HEK293 (cell line): ENCODE measurements at regions not wholly inside any gene's neighbourhood (a gene's known extent, or its start where the extent isn't known, plus 50 kb on each side); places are given as distances from the start of the nearest gene placed in this dataset.

Experiments used
- CTCF ChIA-PET: fragments of 350-600 bp; formaldehyde crosslinking; extraction: SDS; loops from one replicate; lab custom pipeline; 2021; ENCODE audit warnings: antibody characterized with exemption; lab: Yijun Ruan, JAX
- POLR2A ChIA-PET: fragments of 300-600 bp; formaldehyde crosslinking; extraction: SDS; loops from one replicate; lab custom pipeline; 2020; ENCODE audit warnings: antibody characterized with exemption, inconsistent platforms; lab: Yijun Ruan, JAX
- H3K27ac ChIP-seq: fragments of 200-500 bp; sonication (Bioruptor generic); 2 replicates; pipeline ENCODE4 v1.5.1; 2014; ENCODE audit warnings: low read depth, low read length, control low read depth, inconsistent platforms; ENCODE audit errors: extremely low read depth
- H3K36me3 ChIP-seq, 2 experiments: fragments of 200-500 bp in 1 of 2; sonication (Bioruptor generic) in 1 of 2; 1 replicate in 1 of 2; 2 replicates in 1 of 2; pipeline ENCODE4 v1.5.1; 2014 to 2017; ENCODE audit warnings: inconsistent platforms in 2 of 2, low read length in 2 of 2; ENCODE audit not compliant: control insufficient read depth in 2 of 2, insufficient read depth in 1 of 2
- H3K4me1 ChIP-seq: fragments of 200-500 bp; sonication (Bioruptor generic); 2 replicates; pipeline ENCODE4 v1.5.1; 2014; ENCODE audit warnings: mild to moderate bottlenecking, low read length, inconsistent platforms; ENCODE audit not compliant: control insufficient read depth, insufficient read depth
- H3K4me3 ChIP-seq: 2 replicates; pipeline ENCODE4 v1.5.1; 2011; ENCODE audit warnings: low read depth, mild to moderate bottlenecking, control low read depth, low read length, moderate library complexity
- H3K9me3 ChIP-seq: fragments of 200-500 bp; sonication (Bioruptor generic); 2 replicates; pipeline ENCODE4 v1.5.1; 2014; ENCODE audit warnings: low read depth, low read length, inconsistent platforms; ENCODE audit not compliant: control insufficient read depth, insufficient read depth
- BCL11B ChIP-seq: fragments of 450-650 bp; formaldehyde crosslinking; IDR thresholded peaks from 2 replicates; pipeline ENCODE4 v1.5.1; 2016; ENCODE audit warnings: low read depth, missing biosample characterization, missing genetic modification characterization
- GLIS1 ChIP-seq: fragments of 450-650 bp; formaldehyde crosslinking; IDR thresholded peaks from 2 replicates; pipeline ENCODE4 v1.5.1; 2016; ENCODE audit warnings: missing biosample characterization, missing genetic modification characterization
- KLF1 ChIP-seq: fragments of 450-650 bp; formaldehyde crosslinking; IDR thresholded peaks from 2 replicates; pipeline ENCODE4 v1.5.1; 2016; ENCODE audit warnings: missing biosample characterization, missing genetic modification characterization
- WT1 ChIP-seq: fragments of 450-650 bp; formaldehyde crosslinking; IDR thresholded peaks from 2 replicates; pipeline ENCODE4 v1.5.1; 2016; ENCODE audit warnings: missing biosample characterization, missing genetic modification characterization
- ZBTB1 ChIP-seq: fragments of 450-650 bp; formaldehyde crosslinking; IDR thresholded peaks from 2 replicates; pipeline ENCODE4 v1.5.1; 2016; ENCODE audit warnings: missing biosample characterization, missing genetic modification characterization
- ZIC2 ChIP-seq: fragments of 450-650 bp; formaldehyde crosslinking; IDR thresholded peaks from 2 replicates; pipeline ENCODE4 v1.5.1; 2016; ENCODE audit warnings: missing biosample characterization, missing genetic modification characterization
- ZNF112 ChIP-seq: fragments of 450-650 bp; formaldehyde crosslinking; IDR thresholded peaks from 2 replicates; pipeline ENCODE4 v1.5.0; 2017; ENCODE audit warnings: missing biosample characterization, missing genetic modification characterization
- ZNF138 ChIP-seq: fragments of 450-650 bp; formaldehyde crosslinking; IDR thresholded peaks from 2 replicates; pipeline ENCODE4 v1.5.1; 2016; ENCODE audit warnings: missing biosample characterization, missing genetic modification characterization, borderline replicate concordance
- ZNF169 ChIP-seq: fragments of 450-650 bp; formaldehyde crosslinking; IDR thresholded peaks from 2 replicates; pipeline ENCODE4 v1.5.1; 2016; ENCODE audit warnings: missing biosample characterization, missing genetic modification characterization
- ZNF214 ChIP-seq: fragments of 450-650 bp; formaldehyde crosslinking; IDR thresholded peaks from 2 replicates; pipeline ENCODE4 v1.5.1; 2017; ENCODE audit warnings: missing biosample characterization, mild to moderate bottlenecking, missing genetic modification characterization, borderline replicate concordance
- ZNF223 ChIP-seq: fragments of 450-650 bp; formaldehyde crosslinking; IDR thresholded peaks from 2 replicates; pipeline ENCODE4 v1.5.1; 2016; ENCODE audit warnings: missing biosample characterization, missing genetic modification characterization
- ZNF248 ChIP-seq: fragments of 450-650 bp; formaldehyde crosslinking; IDR thresholded peaks from 2 replicates; pipeline ENCODE4 v1.5.1; 2017; ENCODE audit warnings: missing biosample characterization, missing genetic modification characterization
- ZNF274 ChIP-seq, 2 experiments: fragments of 200-500 bp in 1 of 2; fragments of 450-650 bp in 1 of 2; sonication (Bioruptor generic) in 1 of 2; formaldehyde crosslinking in 1 of 2; IDR thresholded peaks; 2 replicates each; pipeline versions ENCODE4 v1.5.1 to v1.6.1; 2014 to 2016; ENCODE audit warnings: borderline replicate concordance in 1 of 2, inconsistent platforms in 1 of 2, low read length in 1 of 2, missing biosample characterization in 1 of 2, missing genetic modification characterization in 1 of 2
- ZNF366 ChIP-seq: fragments of 450-650 bp; formaldehyde crosslinking; conservative IDR thresholded peaks from 2 replicates; pipeline ENCODE4 v1.5.1; 2016; ENCODE audit warnings: missing biosample characterization, missing genetic modification characterization
- ZNF394 ChIP-seq: fragments of 450-650 bp; formaldehyde crosslinking; IDR thresholded peaks from 2 replicates; pipeline ENCODE4 v1.5.1; 2016; ENCODE audit warnings: missing biosample characterization, missing genetic modification characterization, mild to moderate bottlenecking, moderate library complexity, borderline replicate concordance
- ZNF596 ChIP-seq: fragments of 450-650 bp; IDR thresholded peaks from 2 replicates; pipeline ENCODE4 v1.5.0; 2018; ENCODE audit warnings: missing biosample characterization, mild to moderate bottlenecking, missing genetic modification characterization, moderate library complexity
- ZNF776 ChIP-seq: fragments of 450-650 bp; formaldehyde crosslinking; IDR thresholded peaks from 2 replicates; pipeline ENCODE4 v1.5.0; 2017; ENCODE audit warnings: missing biosample characterization, missing genetic modification characterization, borderline replicate concordance
- ZNF791 ChIP-seq: fragments of 450-650 bp; formaldehyde crosslinking; IDR thresholded peaks from 2 replicates; pipeline ENCODE4 v1.5.1; 2016; ENCODE audit warnings: missing biosample characterization, missing genetic modification characterization
- ZXDB ChIP-seq: fragments of 450-650 bp; formaldehyde crosslinking; IDR thresholded peaks from 2 replicates; pipeline ENCODE4 v1.5.1; 2016; ENCODE audit warnings: missing biosample characterization, missing genetic modification characterization
- TF ChIP-seq, protein P1 (sequence below): fragments of 450-650 bp; formaldehyde crosslinking; IDR thresholded peaks from 2 replicates; pipeline ENCODE4 v1.5.1; 2016; ENCODE audit warnings: missing biosample characterization, missing genetic modification characterization
- TF ChIP-seq, protein P2 (sequence below): fragments of 450-650 bp; formaldehyde crosslinking; IDR thresholded peaks from 2 replicates; pipeline ENCODE4 v1.5.1; 2016; ENCODE audit warnings: missing biosample characterization, missing genetic modification characterization

DNA sequence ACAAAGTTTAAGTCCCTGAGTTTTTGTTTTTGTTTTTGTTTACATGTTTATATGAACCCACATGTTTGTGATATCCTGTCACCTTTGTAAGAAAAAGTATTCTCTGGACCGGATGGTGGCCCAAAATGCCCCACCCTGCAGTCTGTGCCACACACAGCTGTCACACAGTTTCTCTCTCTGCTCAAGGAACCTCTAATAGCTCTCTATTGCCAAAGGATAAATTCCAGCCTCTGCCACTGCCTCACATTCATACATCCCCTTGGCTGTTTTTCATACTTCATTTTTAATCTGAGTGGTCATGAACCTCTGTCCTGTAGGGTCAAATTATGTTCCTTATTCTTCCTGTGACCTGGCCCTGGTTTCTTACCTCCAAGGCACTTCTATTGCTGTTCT, 520.3 kb upstream of the CDH5 start (continued):
- TF ChIP-seq ZNF138 (tag by site-specific recombination) (no peak), ZNF366 (tag by site-specific recombination) (no peak)
- TF ChIP-seq, all 188 proteins: peak for 0

DNA sequence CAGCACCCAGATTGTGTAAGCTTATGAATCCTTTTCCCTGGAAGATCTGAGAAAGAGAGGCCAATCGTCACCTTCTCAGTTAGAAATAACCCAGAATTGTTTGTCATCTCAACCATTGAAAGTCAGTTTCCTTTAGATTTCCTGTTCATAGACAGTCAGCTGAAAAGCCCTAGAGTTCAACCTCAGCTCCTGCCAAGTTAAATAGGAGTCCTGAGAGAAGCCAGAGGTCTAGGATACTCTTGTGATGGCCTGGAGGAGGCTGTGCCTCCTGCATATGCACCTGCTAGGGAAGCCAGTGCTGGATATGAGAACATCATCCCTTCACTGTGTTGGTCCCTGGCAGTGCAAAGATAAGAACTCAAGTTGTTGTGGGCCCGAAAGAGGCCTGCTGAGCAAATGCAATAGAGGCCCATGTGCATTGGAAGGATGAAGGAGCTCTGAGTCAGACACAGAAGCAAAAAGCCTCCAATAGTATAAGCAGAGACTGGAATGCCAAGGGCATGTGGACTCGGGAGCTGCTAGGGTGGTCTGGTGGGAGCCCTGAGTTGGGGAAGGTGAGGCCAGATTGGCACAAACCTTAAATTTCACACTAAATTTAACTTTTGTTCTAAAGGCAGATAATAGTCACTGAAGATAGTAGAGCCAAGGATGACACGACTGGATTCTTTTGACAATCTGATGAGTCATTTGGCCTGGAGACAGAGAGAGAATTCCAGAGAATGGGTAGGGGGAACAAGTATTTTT, 520.9 kb upstream of the CDH5 start:
- POLR2A ChIA-PET, result no interaction called here
- no peak overlapping the region for H3K4me3 ChIP-seq
- H3K9me3 ChIP-seq, result no peaks in the 10 kb centered on the region
- H3K27ac ChIP-seq, result no peak overlapping the region
- H3K4me1 ChIP-seq, result no peaks in the 10 kb centered on the region
- CTCF ChIA-PET, result interaction anchor here (0.7 kb wide), 1 partner anchor 12 kb away, joined by 5 read pairs; no protein-coding TSS in a partner anchor
- no peaks in the 10 kb centered on the region for H3K36me3 ChIP-seq
- no peak for TF ChIP-seq ZNF248 (tag by site-specific recombination)

DNA sequence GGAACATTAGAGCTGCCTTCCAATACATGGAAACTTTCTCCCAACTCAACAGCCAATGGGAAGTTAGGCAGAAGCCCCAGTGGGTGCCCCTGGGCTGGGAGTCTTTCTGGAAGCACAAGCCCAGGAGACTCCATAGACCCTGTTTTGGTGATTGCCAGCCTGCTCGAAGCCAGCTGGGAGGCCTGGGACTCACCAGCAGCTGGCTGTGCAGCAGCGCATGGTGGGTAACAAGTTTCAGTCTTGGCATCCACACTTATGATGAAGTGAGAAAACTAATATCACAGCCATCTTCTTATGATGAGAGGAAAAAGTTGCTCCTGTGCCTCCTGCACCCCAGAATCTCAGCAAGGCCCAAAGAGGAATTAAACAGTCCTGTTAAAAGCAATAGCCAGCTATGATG, 522.5 kb upstream of the CDH5 start:
- Histone ChIP-seq H3K27ac (no peak overlapping the region), H3K36me3 (no peaks in the 10 kb centered on the region), H3K4me1 (no peaks in the 10 kb centered on the region)
- POLR2A ChIA-PET, result no interaction called here
- TF ChIP-seq ZNF776 (no peak), ZIC2 (no peak), ZNF112 (no peak), ZXDB (tag by site-specific recombination) (no peak), GLIS1 (tag by site-specific recombination) (no peak), BCL11B (no peak)
- TF ChIP-seq, all 188 proteins: peak for 0
- Histone ChIP-seq H3K4me3 (no peak overlapping the region), H3K9me3 (no peaks in the 10 kb centered on the region)
- CTCF ChIA-PET, result no interaction called here

DNA sequence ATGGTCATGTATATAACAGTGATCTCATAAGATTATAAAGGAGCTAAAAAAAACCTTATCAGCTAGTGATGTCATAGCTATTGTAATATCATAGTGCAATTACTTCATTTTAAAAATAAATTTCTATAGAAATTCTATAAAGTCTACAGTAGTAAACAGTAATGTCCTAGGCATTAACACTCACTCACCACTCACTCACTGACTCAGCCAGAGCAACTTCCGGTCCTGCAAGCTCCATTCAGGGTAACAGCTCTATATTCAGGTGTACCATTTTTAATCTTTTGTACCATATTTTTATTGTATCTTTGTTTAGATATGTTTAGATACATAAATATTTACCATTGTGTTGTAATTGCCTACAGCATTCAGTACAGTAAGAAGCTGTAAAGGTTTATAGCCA, 524.4 kb upstream of the CDH5 start:
- H3K4me3 ChIP-seq, result no peak overlapping the region
- H3K9me3 ChIP-seq, result no peaks in the 10 kb centered on the region
- CTCF ChIA-PET, result no interaction called here
- no peaks in the 10 kb centered on the region for H3K4me1 ChIP-seq
- TF ChIP-seq ZNF214 (tag by site-specific recombination) (no peak), ZNF394 (no peak), WT1 (tag by site-specific recombination) (no peak), ZBTB1 (tag by site-specific recombination) (no peak), KLF1 (tag by site-specific recombination) (no peak), ZNF169 (tag by site-specific recombination) (no peak), ZNF791 (tag by site-specific recombination) (no peak), ZNF223 (tag by site-specific recombination) (no peak), ZNF596 (tag by site-specific recombination) (no peak), ZNF274 (IDR thresholded peaks at IDR 0.05; ENCODE audit: low read length) (no peak), ZNF274 (tag by site-specific recombination; IDR thresholded peaks at IDR 0.05; ENCODE audit: borderline replicate concordance) (no peak)
- TF ChIP-seq, protein P1, sequence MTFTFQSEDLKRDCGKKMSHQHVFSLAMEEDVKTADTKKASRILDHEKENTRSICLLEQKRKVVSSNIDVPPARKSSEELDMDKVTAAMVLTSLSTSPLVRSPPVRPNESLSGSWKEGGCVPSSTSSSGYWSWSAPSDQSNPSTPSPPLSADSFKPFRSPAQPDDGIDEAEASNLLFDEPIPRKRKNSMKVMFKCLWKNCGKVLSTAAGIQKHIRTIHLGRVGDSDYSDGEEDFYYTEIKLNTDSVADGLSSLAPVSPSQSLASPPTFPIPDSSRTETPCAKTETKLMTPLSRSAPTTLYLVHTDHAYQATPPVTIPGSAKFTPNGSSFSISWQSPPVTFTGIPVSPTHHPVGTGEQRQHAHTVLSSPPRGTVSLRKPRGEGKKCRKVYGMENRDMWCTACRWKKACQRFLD (tag by site-specific recombination), result no peak
- TF ChIP-seq, protein P2, sequence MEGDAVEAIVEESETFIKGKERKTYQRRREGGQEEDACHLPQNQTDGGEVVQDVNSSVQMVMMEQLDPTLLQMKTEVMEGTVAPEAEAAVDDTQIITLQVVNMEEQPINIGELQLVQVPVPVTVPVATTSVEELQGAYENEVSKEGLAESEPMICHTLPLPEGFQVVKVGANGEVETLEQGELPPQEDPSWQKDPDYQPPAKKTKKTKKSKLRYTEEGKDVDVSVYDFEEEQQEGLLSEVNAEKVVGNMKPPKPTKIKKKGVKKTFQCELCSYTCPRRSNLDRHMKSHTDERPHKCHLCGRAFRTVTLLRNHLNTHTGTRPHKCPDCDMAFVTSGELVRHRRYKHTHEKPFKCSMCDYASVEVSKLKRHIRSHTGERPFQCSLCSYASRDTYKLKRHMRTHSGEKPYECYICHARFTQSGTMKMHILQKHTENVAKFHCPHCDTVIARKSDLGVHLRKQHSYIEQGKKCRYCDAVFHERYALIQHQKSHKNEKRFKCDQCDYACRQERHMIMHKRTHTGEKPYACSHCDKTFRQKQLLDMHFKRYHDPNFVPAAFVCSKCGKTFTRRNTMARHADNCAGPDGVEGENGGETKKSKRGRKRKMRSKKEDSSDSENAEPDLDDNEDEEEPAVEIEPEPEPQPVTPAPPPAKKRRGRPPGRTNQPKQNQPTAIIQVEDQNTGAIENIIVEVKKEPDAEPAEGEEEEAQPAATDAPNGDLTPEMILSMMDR (tag by site-specific recombination), result no peak
- TF ChIP-seq, all 188 proteins: peak for 0
- POLR2A ChIA-PET, result no interaction called here
- Histone ChIP-seq H3K36me3 (no peaks in the 10 kb centered on the region), H3K27ac (no peak overlapping the region)
